Chondrocyte (in vitro differentiated cells): ENCODE measurements at regions not wholly inside any gene's neighbourhood (a gene's known extent, or its start where the extent isn't known, plus 50 kb on each side); places are given as distances from the start of the nearest gene placed in this dataset.

ENCODE experiments used
- DNase-seq: peaks from one replicate; pipeline ENCODE4 v3.0.0; 2021; ENCODE audit warnings: mixed read lengths, low spot score
- H3K27ac Mint-ChIP-seq: one replicate; pipeline ENCODE4 v1.8.0; 2021; ENCODE audit warnings: mild to moderate bottlenecking, moderate library complexity, mixed read lengths; ENCODE audit not compliant: unreplicated experiment
- H3K27me3 Mint-ChIP-seq: 2 replicates; pipeline ENCODE4 v1.8.0; 2021; ENCODE audit warnings: low read depth, mixed read lengths
- H3K36me3 Mint-ChIP-seq: 2 replicates; pipeline ENCODE4 v1.8.0; 2021; ENCODE audit warnings: low read depth, mixed read lengths
- H3K4me1 Mint-ChIP-seq: 2 replicates; pipeline ENCODE4 v1.8.0; 2021; ENCODE audit warnings: low read depth, mild to moderate bottlenecking, mixed read lengths
- H3K4me3 Mint-ChIP-seq: one replicate; pipeline ENCODE4 v1.8.0; 2021; ENCODE audit warnings: mild to moderate bottlenecking, moderate library complexity, mixed read lengths; ENCODE audit not compliant: unreplicated experiment
- H3K9me3 Mint-ChIP-seq: 2 replicates; pipeline ENCODE4 v1.8.0; 2021; ENCODE audit warnings: low read depth, mixed read lengths
- CTCF ChIP-seq: fragments of 200-600 bp; sonication (generic); IDR thresholded peaks from 2 replicates; pipeline ENCODE4 v1.5.0; 2021; ENCODE audit warnings: antibody characterized with exemption, mild to moderate bottlenecking, moderate library complexity

GRCh38 chr5:138651767-138652117 is 76.5 kb upstream of the HSPA9 start:
- H3K4me1 Mint-ChIP-seq: peaks cover 11% of the 10 kb centered on the region
- peaks cover 10% of the 10 kb centered on the region for H3K27me3 Mint-ChIP-seq
- TF ChIP-seq CTCF: no peak

GRCh38 chr5:138651058-138651766 is 76.0 kb upstream of the HSPA9 start:
- Mint-ChIP-seq H3K27me3 (peaks cover 10% of the 10 kb centered on the region), H3K27ac (no peak overlapping the region), H3K4me3 (no peak overlapping the region), H3K36me3 (no peaks in the 10 kb centered on the region), H3K9me3 (no peaks in the 10 kb centered on the region), H3K4me1 (peaks cover 11% of the 10 kb centered on the region)
- no peak for DNase-seq
- no peak for TF ChIP-seq CTCF

More at GRCh38 chr5:138651767-138652117, 76.5 kb upstream of the HSPA9 start:
- H3K4me3 Mint-ChIP-seq: no peak overlapping the region
- H3K36me3 Mint-ChIP-seq: no peaks in the 10 kb centered on the region
- no peak for DNase-seq
- H3K9me3 Mint-ChIP-seq: no peaks in the 10 kb centered on the region
- H3K27ac Mint-ChIP-seq: no peak overlapping the region

GRCh38 chr5:138650196-138650595 is 75.0 kb upstream of the HSPA9 start:
- peaks cover 10% of the 10 kb centered on the region for H3K27me3 Mint-ChIP-seq
- TF ChIP-seq CTCF: no peak
- H3K36me3 Mint-ChIP-seq: no peaks in the 10 kb centered on the region
- H3K27ac Mint-ChIP-seq: no peak overlapping the region
- DNase-seq: no peak
- H3K9me3 Mint-ChIP-seq: no peaks in the 10 kb centered on the region
- H3K4me1 Mint-ChIP-seq: peaks cover 11% of the 10 kb centered on the region
- H3K4me3 Mint-ChIP-seq: no peak overlapping the region

GRCh38 chr5:138649775-138650174 is 74.6 kb upstream of the HSPA9 start:
- H3K9me3 Mint-ChIP-seq: no peaks in the 10 kb centered on the region
- peaks cover 10% of the 10 kb centered on the region for H3K4me1 Mint-ChIP-seq
- no peak for TF ChIP-seq CTCF
- H3K4me3 Mint-ChIP-seq: no peak overlapping the region
- H3K27me3 Mint-ChIP-seq: peaks cover 9% of the 10 kb centered on the region
- no peaks in the 10 kb centered on the region for H3K36me3 Mint-ChIP-seq
- no peak for DNase-seq
- H3K27ac Mint-ChIP-seq: no peak overlapping the region

- DNase-seq: no peak
Measured at GRCh38 chr5:138649316-138649720, 74.1 kb upstream of the HSPA9 start.

More at GRCh38 chr5:138649316-138649720, 74.1 kb upstream of the HSPA9 start:
- no peaks in the 10 kb centered on the region for H3K9me3 Mint-ChIP-seq
- no peak overlapping the region for H3K4me3 Mint-ChIP-seq
- no peak for TF ChIP-seq CTCF
- H3K27me3 Mint-ChIP-seq: peaks cover 7% of the 10 kb centered on the region
- H3K4me1 Mint-ChIP-seq: peaks cover 8% of the 10 kb centered on the region
- no peaks in the 10 kb centered on the region for H3K36me3 Mint-ChIP-seq
- no peak overlapping the region for H3K27ac Mint-ChIP-seq
